NOMO-1 treated with DMSO at 0.1 percent for 48 hours (cell line): ENCODE measurements at regions not wholly inside any gene's neighbourhood (a gene's known extent, or its start where the extent isn't known, plus 50 kb on each side); places are given as distances from the start of the nearest gene placed in this dataset.
A peak's percentile ranks its signal among the peaks of the same experiment; 100 is the strongest.

Source experiments
- DNase-seq: peaks from one replicate; lab custom pipeline; 2025; ENCODE audit not compliant: unreplicated experiment; lab: John Stamatoyannopoulos, UW

- no peak for DNase-seq
Observed at GRCh38 chr1:244219149-244219548, 168.1 kb downstream of the ZBTB18 start.

- DNase-seq: no peak
Observed at GRCh38 chr1:244219802-244220201, 168.7 kb downstream of the ZBTB18 start.

GRCh38 chr1:244220410-244220809 is 169.3 kb downstream of the ZBTB18 start:
- no peak for DNase-seq

GRCh38 chr1:244221991-244222390 is 170.9 kb downstream of the ZBTB18 start:
- DNase-seq: no peak

- DNase-seq: peak; percentile 89
Observed at GRCh38 chr1:244224487-244225430, 173.7 kb downstream of the ZBTB18 start.

GRCh38 chr1:244226435-244226834 is 175.4 kb downstream of the ZBTB18 start:
- DNase-seq: no peak

GRCh38 chr1:244230470-244230869 is 179.4 kb downstream of the ZBTB18 start:
- DNase-seq: no peak

GRCh38 chr1:244231193-244231571 is 180.1 kb downstream of the ZBTB18 start:
- no peak for DNase-seq

- no peak for DNase-seq
Observed at GRCh38 chr1:244231572-244232315, 180.7 kb downstream of the ZBTB18 start.

GRCh38 chr1:244234009-244234643 is 183.0 kb downstream of the ZBTB18 start:
- no peak for DNase-seq

GRCh38 chr1:244235157-244235556 is 184.1 kb downstream of the ZBTB18 start:
- no peak for DNase-seq

- no peak for DNase-seq
Observed at GRCh38 chr1:244236101-244236500, 185.0 kb downstream of the ZBTB18 start.

GRCh38 chr1:244236721-244237120 is 185.6 kb downstream of the ZBTB18 start:
- DNase-seq: no peak

GRCh38 chr1:244237445-244237844 is 186.4 kb downstream of the ZBTB18 start:
- no peak for DNase-seq

GRCh38 chr1:244239261-244239770 is 188.2 kb downstream of the ZBTB18 start:
- peak; percentile 35 for DNase-seq

GRCh38 chr1:244241438-244241837 is 190.4 kb downstream of the ZBTB18 start:
- DNase-seq: no peak

GRCh38 chr1:244242446-244242845 is 191.4 kb downstream of the ZBTB18 start:
- no peak for DNase-seq

GRCh38 chr1:244246334-244246733 is 195.3 kb downstream of the ZBTB18 start:
- peak; percentile 31 for DNase-seq

GRCh38 chr1:244248426-244248825 is 197.3 kb downstream of the ZBTB18 start:
- no peak for DNase-seq

GRCh38 chr1:244252211-244252610 is 199.5 kb downstream of the ADSS2 start:
- no peak for DNase-seq

GRCh38 chr1:244254467-244254866 is 197.2 kb downstream of the ADSS2 start:
- peak; percentile 94 for DNase-seq
